ENCODE measurements at regions not wholly inside any gene's neighbourhood (a gene's known extent, or its start where the extent isn't known, plus 50 kb on each side); places are given as distances from the start of the nearest gene placed in this dataset.

DNA sequence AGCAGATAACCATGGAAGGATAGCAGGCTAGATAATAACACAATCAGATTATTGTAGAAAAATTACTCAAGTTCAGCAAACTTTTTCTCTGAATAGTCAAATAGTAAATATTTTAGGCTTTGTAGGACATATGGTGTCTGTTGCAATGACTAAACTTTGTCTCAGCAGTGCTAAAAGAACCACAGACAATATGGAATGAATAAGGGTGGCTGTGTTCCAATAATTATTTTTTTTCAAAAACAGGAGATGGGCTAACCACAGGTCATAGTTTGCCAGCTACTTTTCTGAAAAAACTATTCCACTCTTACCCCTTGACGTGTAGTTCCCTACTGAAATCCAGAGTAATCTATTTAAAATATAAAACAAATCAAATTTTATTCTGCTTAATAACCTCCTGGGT is 153.9 kb upstream of the LRRC4C start:
- TF ChIP-seq, protein P1, sequence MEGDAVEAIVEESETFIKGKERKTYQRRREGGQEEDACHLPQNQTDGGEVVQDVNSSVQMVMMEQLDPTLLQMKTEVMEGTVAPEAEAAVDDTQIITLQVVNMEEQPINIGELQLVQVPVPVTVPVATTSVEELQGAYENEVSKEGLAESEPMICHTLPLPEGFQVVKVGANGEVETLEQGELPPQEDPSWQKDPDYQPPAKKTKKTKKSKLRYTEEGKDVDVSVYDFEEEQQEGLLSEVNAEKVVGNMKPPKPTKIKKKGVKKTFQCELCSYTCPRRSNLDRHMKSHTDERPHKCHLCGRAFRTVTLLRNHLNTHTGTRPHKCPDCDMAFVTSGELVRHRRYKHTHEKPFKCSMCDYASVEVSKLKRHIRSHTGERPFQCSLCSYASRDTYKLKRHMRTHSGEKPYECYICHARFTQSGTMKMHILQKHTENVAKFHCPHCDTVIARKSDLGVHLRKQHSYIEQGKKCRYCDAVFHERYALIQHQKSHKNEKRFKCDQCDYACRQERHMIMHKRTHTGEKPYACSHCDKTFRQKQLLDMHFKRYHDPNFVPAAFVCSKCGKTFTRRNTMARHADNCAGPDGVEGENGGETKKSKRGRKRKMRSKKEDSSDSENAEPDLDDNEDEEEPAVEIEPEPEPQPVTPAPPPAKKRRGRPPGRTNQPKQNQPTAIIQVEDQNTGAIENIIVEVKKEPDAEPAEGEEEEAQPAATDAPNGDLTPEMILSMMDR (IDR thresholded peaks at IDR 0.05; ENCODE audit: low read depth, low read length): no peak
- TF ChIP-seq EZH2phosphoT487 (IDR thresholded peaks at IDR 0.05; ENCODE audit: low read depth): no peak

All from OCI-LY3 (cell line).